Fibroblast of the aortic adventitia (primary cell): ENCODE measurements at regions not wholly inside any gene's neighbourhood (a gene's known extent, or its start where the extent isn't known, plus 50 kb on each side); places are given as distances from the start of the nearest gene placed in this dataset.

ENCODE experiments used
- DNase-seq: peaks from one replicate; pipeline ENCODE4 v3.0.0-alpha.2; 2010; ENCODE audit warnings: low read depth
- H3K4me3 ChIP-seq: 2 replicates; pipeline ENCODE4 v1.5.1; 2011; ENCODE audit warnings: low read depth, mild to moderate bottlenecking, control low read depth, low read length, moderate library complexity
- CTCF ChIP-seq: IDR thresholded peaks from 2 replicates; pipeline ENCODE4 v1.5.1; 2011; ENCODE audit warnings: mild to moderate bottlenecking, low read length, control low read depth, inconsistent platforms; ENCODE audit not compliant: insufficient read depth

GRCh38 chr13:104854698-104855097, 1680.8 kb downstream of the EFNB2 start:
- no peak overlapping the region for H3K4me3 ChIP-seq
- no peak for TF ChIP-seq CTCF

GRCh38 chr13:104854007-104854406, 1681.5 kb downstream of the EFNB2 start:
- no peak for DNase-seq
- no peak for TF ChIP-seq CTCF

More at GRCh38 chr13:104854698-104855097, 1680.8 kb downstream of the EFNB2 start:
- no peak for DNase-seq

GRCh38 chr13:104847922-104848321, 1687.5 kb downstream of the EFNB2 start:
- TF ChIP-seq CTCF = no peak
- no peak for DNase-seq
- no peak overlapping the region for H3K4me3 ChIP-seq

More at GRCh38 chr13:104854007-104854406, 1681.5 kb downstream of the EFNB2 start:
- no peak overlapping the region for H3K4me3 ChIP-seq

GRCh38 chr13:104843401-104843800, 1692.1 kb downstream of the EFNB2 start:
- TF ChIP-seq CTCF = no peak
- no peak for DNase-seq
- H3K4me3 ChIP-seq = no peak overlapping the region

- no peak overlapping the region for H3K4me3 ChIP-seq
- no peak for TF ChIP-seq CTCF
- DNase-seq = no peak
These were observed 1694.4 kb downstream of the EFNB2 start for GRCh38 chr13:104841110-104841509.

GRCh38 chr13:104837756-104838155, 1697.7 kb downstream of the EFNB2 start:
- no peak overlapping the region for H3K4me3 ChIP-seq
- no peak for TF ChIP-seq CTCF
- DNase-seq = no peak

GRCh38 chr13:104833221-104833620, 1702.2 kb downstream of the EFNB2 start:
- no peak for DNase-seq
- TF ChIP-seq CTCF = no peak
- H3K4me3 ChIP-seq = no peak overlapping the region
